Uterus (tissue), 2 donors: ENCODE measurements at regions not wholly inside any gene's neighbourhood (a gene's known extent, or its start where the extent isn't known, plus 50 kb on each side); places are given as distances from the start of the nearest gene placed in this dataset.

Source experiments
- POLR2A ChIP-seq, 2 donors: fragments of 450-650 bp; IDR thresholded peaks; one replicate each; pipeline ENCODE4 v1.6.1; 2016; ENCODE audit warnings: antibody characterized with exemption in 2 of 2, mild to moderate bottlenecking in 1 of 2, moderate library complexity in 1 of 2
- TF ChIP-seq, protein P1 (sequence below), 4 experiments: fragments of 200-600 bp in 2 of 4; fragments of 450-650 bp in 2 of 4; sonication (generic) in 2 of 4; IDR thresholded peaks; one replicate each; pipeline ENCODE4 v1.5.1; 2016 to 2019; ENCODE audit warnings: antibody characterized with exemption in 4 of 4, mild to moderate bottlenecking in 2 of 4, moderate library complexity in 1 of 4

DNA sequence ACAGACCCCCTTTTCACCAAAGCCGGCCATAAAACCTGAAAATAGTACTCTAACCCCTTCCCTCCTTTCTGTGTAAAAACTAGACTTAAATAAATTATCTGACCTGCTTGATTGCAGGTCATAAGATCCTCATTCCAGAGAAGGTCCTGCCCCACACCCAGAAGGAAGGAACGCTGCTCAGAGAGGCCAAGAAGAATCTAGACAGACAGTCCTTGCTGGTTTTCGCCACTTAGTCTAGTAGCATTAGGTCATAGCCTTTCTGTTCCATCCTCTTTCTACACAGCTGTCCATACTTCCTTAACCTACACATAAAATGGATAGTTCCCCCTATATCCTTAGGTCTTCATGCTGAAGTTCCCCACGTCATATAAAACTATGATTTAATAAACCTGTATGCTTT, 83.7 kb upstream of the IGF1 start:
- TF ChIP-seq, protein P1, sequence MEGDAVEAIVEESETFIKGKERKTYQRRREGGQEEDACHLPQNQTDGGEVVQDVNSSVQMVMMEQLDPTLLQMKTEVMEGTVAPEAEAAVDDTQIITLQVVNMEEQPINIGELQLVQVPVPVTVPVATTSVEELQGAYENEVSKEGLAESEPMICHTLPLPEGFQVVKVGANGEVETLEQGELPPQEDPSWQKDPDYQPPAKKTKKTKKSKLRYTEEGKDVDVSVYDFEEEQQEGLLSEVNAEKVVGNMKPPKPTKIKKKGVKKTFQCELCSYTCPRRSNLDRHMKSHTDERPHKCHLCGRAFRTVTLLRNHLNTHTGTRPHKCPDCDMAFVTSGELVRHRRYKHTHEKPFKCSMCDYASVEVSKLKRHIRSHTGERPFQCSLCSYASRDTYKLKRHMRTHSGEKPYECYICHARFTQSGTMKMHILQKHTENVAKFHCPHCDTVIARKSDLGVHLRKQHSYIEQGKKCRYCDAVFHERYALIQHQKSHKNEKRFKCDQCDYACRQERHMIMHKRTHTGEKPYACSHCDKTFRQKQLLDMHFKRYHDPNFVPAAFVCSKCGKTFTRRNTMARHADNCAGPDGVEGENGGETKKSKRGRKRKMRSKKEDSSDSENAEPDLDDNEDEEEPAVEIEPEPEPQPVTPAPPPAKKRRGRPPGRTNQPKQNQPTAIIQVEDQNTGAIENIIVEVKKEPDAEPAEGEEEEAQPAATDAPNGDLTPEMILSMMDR (IDR thresholded peaks at IDR 0.05) = no peak
- no peak for TF ChIP-seq POLR2A (IDR thresholded peaks at IDR 0.05)
